ENCODE measurements at regions not wholly inside any gene's neighbourhood (a gene's known extent, or its start where the extent isn't known, plus 50 kb on each side); places are given as distances from the start of the nearest gene placed in this dataset.

- no peak overlapping the region for H3K27ac ChIP-seq
- DNase-seq = no peak
Observed at GRCh38 chr5:61816585-61817450, 484.8 kb downstream of the ZSWIM6 start.

GRCh38 chr5:61817472-61818326 lies 485.6 kb downstream of the ZSWIM6 start:
- Histone ChIP-seq H3K4me1 (no peaks in the 10 kb centered on the region), H3K27me3 (no peaks in the 10 kb centered on the region), H3K9me3 (no peaks in the 10 kb centered on the region), H3K36me3 (no peaks in the 10 kb centered on the region), H3K4me3 (no peak overlapping the region), H3K27ac (no peak overlapping the region)
- TF ChIP-seq POLR2A (IDR thresholded peaks at IDR 0.05) (no peak), CTCF (IDR thresholded peaks at IDR 0.05) (peak in 4 of 6 experiments; percentile 24 to 77 (median 72))
- peak in 2 of 3 donors; percentile 57 to 74 for DNase-seq

More at GRCh38 chr5:61816585-61817450, 484.8 kb downstream of the ZSWIM6 start:
- Histone ChIP-seq H3K4me1 (no peaks in the 10 kb centered on the region), H3K27me3 (no peaks in the 10 kb centered on the region), H3K4me3 (no peak overlapping the region), H3K9me3 (no peaks in the 10 kb centered on the region), H3K36me3 (no peaks in the 10 kb centered on the region)
- no peak for TF ChIP-seq CTCF (IDR thresholded peaks at IDR 0.05)
- TF ChIP-seq POLR2A (IDR thresholded peaks at IDR 0.05) = no peak

GRCh38 chr5:61820836-61821235 lies 485.2 kb upstream of the KIF2A start:
- Histone ChIP-seq H3K36me3 (no peaks in the 10 kb centered on the region), H3K27ac (no peak overlapping the region), H3K9me3 (no peaks in the 10 kb centered on the region), H3K4me1 (no peaks in the 10 kb centered on the region), H3K4me3 (no peak overlapping the region), H3K27me3 (no peaks in the 10 kb centered on the region)
- no peak for DNase-seq
- TF ChIP-seq POLR2A (IDR thresholded peaks at IDR 0.05) (no peak), CTCF (IDR thresholded peaks at IDR 0.05) (no peak)

- TF ChIP-seq CTCF (IDR thresholded peaks at IDR 0.05) (no peak), POLR2A (IDR thresholded peaks at IDR 0.05) (no peak)
- Histone ChIP-seq H3K27me3 (no peaks in the 10 kb centered on the region), H3K4me3 (no peak overlapping the region), H3K36me3 (no peaks in the 10 kb centered on the region), H3K4me1 (no peaks in the 10 kb centered on the region), H3K9me3 (no peaks in the 10 kb centered on the region), H3K27ac (no peak overlapping the region)
- no peak for DNase-seq
Observed at GRCh38 chr5:61821561-61821960, 484.4 kb upstream of the KIF2A start.

- TF ChIP-seq POLR2A (IDR thresholded peaks at IDR 0.05) (no peak), CTCF (IDR thresholded peaks at IDR 0.05) (no peak)
Observed at GRCh38 chr5:61822584-61822983, 483.4 kb upstream of the KIF2A start.

More at GRCh38 chr5:61822584-61822983, 483.4 kb upstream of the KIF2A start:
- Histone ChIP-seq H3K4me1 (no peaks in the 10 kb centered on the region), H3K27me3 (no peaks in the 10 kb centered on the region), H3K27ac (no peak overlapping the region), H3K4me3 (no peak overlapping the region), H3K36me3 (no peaks in the 10 kb centered on the region), H3K9me3 (no peaks in the 10 kb centered on the region)
- no peak for DNase-seq
